ENCODE measurements at regions not wholly inside any gene's neighbourhood (a gene's known extent, or its start where the extent isn't known, plus 50 kb on each side); places are given as distances from the start of the nearest gene placed in this dataset.

- Histone ChIP-seq H3K36me3 (ENCODE audit: insufficient read depth, low read length) (no peaks in the 10 kb centered on the region; the same call in 1 of the 2 replicates), H3K9ac (ENCODE audit: low read depth, low read length) (no peak overlapping the region), H3K9me3 (ENCODE audit: control insufficient read depth, insufficient read depth, low read length) (no peaks in the 10 kb centered on the region), H3K4me1 (ENCODE audit: insufficient read depth, low read length) (peaks cover 7% of the 10 kb centered on the region; the same call in 1 of the 2 replicates)
Measured at GRCh38 chr2:11953258-11953657, 206.8 kb downstream of the LPIN1 start.

- Histone ChIP-seq H3K4me1 (ENCODE audit: insufficient read depth, low read length) (peaks cover 7% of the 10 kb centered on the region; the same call in 1 of the 2 replicates), H3K9me3 (ENCODE audit: control insufficient read depth, insufficient read depth, low read length) (no peaks in the 10 kb centered on the region), H3K36me3 (ENCODE audit: insufficient read depth, low read length) (no peaks in the 10 kb centered on the region), H3K9ac (ENCODE audit: low read depth, low read length) (no peak overlapping the region)
Measured at GRCh38 chr2:11955314-11955713, 208.9 kb downstream of the LPIN1 start.

- Histone ChIP-seq H3K36me3 (ENCODE audit: insufficient read depth, low read length) (no peaks in the 10 kb centered on the region), H3K9ac (ENCODE audit: low read depth, low read length) (no peak overlapping the region), H3K4me1 (ENCODE audit: insufficient read depth, low read length) (peaks cover 4% of the 10 kb centered on the region; the same call in 1 of the 2 replicates), H3K9me3 (ENCODE audit: control insufficient read depth, insufficient read depth, low read length) (no peaks in the 10 kb centered on the region)
Measured at GRCh38 chr2:11955884-11956291, 209.5 kb downstream of the LPIN1 start.

- H3K9me3 ChIP-seq (ENCODE audit: control insufficient read depth, insufficient read depth, low read length) = no peaks in the 10 kb centered on the region
- H3K36me3 ChIP-seq (ENCODE audit: insufficient read depth, low read length) = no peaks in the 10 kb centered on the region
- H3K4me1 ChIP-seq (ENCODE audit: insufficient read depth, low read length) = no peaks in the 10 kb centered on the region
Measured at GRCh38 chr2:11962707-11963328, 216.4 kb downstream of the LPIN1 start.

GRCh38 chr2:11963966-11964365, 217.5 kb downstream of the LPIN1 start:
- H3K36me3 ChIP-seq (ENCODE audit: insufficient read depth, low read length) = no peaks in the 10 kb centered on the region
- no peaks in the 10 kb centered on the region for H3K4me1 ChIP-seq (ENCODE audit: insufficient read depth, low read length)
- no peaks in the 10 kb centered on the region for H3K9me3 ChIP-seq (ENCODE audit: control insufficient read depth, insufficient read depth, low read length)
- no peak overlapping the region for H3K9ac ChIP-seq (ENCODE audit: low read depth, low read length)

More at GRCh38 chr2:11962707-11963328, 216.4 kb downstream of the LPIN1 start:
- H3K9ac ChIP-seq (ENCODE audit: low read depth, low read length) = no peak overlapping the region

GRCh38 chr2:11967946-11968465, 221.6 kb downstream of the LPIN1 start:
- Histone ChIP-seq H3K9ac (ENCODE audit: low read depth, low read length) (no peak overlapping the region), H3K36me3 (ENCODE audit: insufficient read depth, low read length) (no peaks in the 10 kb centered on the region), H3K4me1 (ENCODE audit: insufficient read depth, low read length) (no peaks in the 10 kb centered on the region), H3K9me3 (ENCODE audit: control insufficient read depth, insufficient read depth, low read length) (no peaks in the 10 kb centered on the region; the same call in 1 of the 2 replicates)

GRCh38 chr2:11968521-11968920, 222.1 kb downstream of the LPIN1 start:
- H3K36me3 ChIP-seq (ENCODE audit: insufficient read depth, low read length) = no peaks in the 10 kb centered on the region
- no peaks in the 10 kb centered on the region; the same call in 1 of the 2 replicates for H3K9me3 ChIP-seq (ENCODE audit: control insufficient read depth, insufficient read depth, low read length)
- no peaks in the 10 kb centered on the region for H3K4me1 ChIP-seq (ENCODE audit: insufficient read depth, low read length)
- no peak overlapping the region for H3K9ac ChIP-seq (ENCODE audit: low read depth, low read length)

- Histone ChIP-seq H3K4me1 (ENCODE audit: insufficient read depth, low read length) (no peaks in the 10 kb centered on the region), H3K36me3 (ENCODE audit: insufficient read depth, low read length) (no peaks in the 10 kb centered on the region), H3K9ac (ENCODE audit: low read depth, low read length) (no peak overlapping the region), H3K9me3 (ENCODE audit: control insufficient read depth, insufficient read depth, low read length) (no peaks in the 10 kb centered on the region; the same call in 1 of the 2 replicates)
Measured at GRCh38 chr2:11969774-11970173, 223.3 kb downstream of the LPIN1 start.

- Histone ChIP-seq H3K36me3 (ENCODE audit: insufficient read depth, low read length) (no peaks in the 10 kb centered on the region), H3K9me3 (ENCODE audit: control insufficient read depth, insufficient read depth, low read length) (no peaks in the 10 kb centered on the region; the same call in 1 of the 2 replicates), H3K4me1 (ENCODE audit: insufficient read depth, low read length) (peaks cover 6% of the 10 kb centered on the region; the same call in 1 of the 2 replicates), H3K9ac (ENCODE audit: low read depth, low read length) (no peak overlapping the region)
Measured at GRCh38 chr2:11974573-11974972, 228.1 kb downstream of the LPIN1 start.

- peaks cover 9% of the 10 kb centered on the region; the same call in 1 of the 2 replicates for H3K4me1 ChIP-seq (ENCODE audit: insufficient read depth, low read length)
- H3K36me3 ChIP-seq (ENCODE audit: insufficient read depth, low read length) = no peaks in the 10 kb centered on the region
- no peak overlapping the region for H3K9ac ChIP-seq (ENCODE audit: low read depth, low read length)
- no peaks in the 10 kb centered on the region; the same call in 1 of the 2 replicates for H3K9me3 ChIP-seq (ENCODE audit: control insufficient read depth, insufficient read depth, low read length)
Measured at GRCh38 chr2:11975373-11975772, 228.9 kb downstream of the LPIN1 start.

GRCh38 chr2:11976073-11976472, 229.6 kb downstream of the LPIN1 start:
- Histone ChIP-seq H3K9me3 (ENCODE audit: control insufficient read depth, insufficient read depth, low read length) (no peaks in the 10 kb centered on the region; the same call in 1 of the 2 replicates), H3K4me1 (ENCODE audit: insufficient read depth, low read length) (peaks cover 9% of the 10 kb centered on the region; the same call in 1 of the 2 replicates), H3K36me3 (ENCODE audit: insufficient read depth, low read length) (no peaks in the 10 kb centered on the region), H3K9ac (ENCODE audit: low read depth, low read length) (no peak overlapping the region)

GRCh38 chr2:11977766-11978524, 231.5 kb downstream of the LPIN1 start:
- Histone ChIP-seq H3K9ac (ENCODE audit: low read depth, low read length) (no peak overlapping the region), H3K36me3 (ENCODE audit: insufficient read depth, low read length) (no peaks in the 10 kb centered on the region), H3K4me1 (ENCODE audit: insufficient read depth, low read length) (peaks cover 9% of the 10 kb centered on the region; the same call in 1 of the 2 replicates), H3K9me3 (ENCODE audit: control insufficient read depth, insufficient read depth, low read length) (no peaks in the 10 kb centered on the region)

GRCh38 chr2:11980809-11981208, 234.4 kb downstream of the LPIN1 start:
- Histone ChIP-seq H3K9me3 (ENCODE audit: control insufficient read depth, insufficient read depth, low read length) (no peaks in the 10 kb centered on the region), H3K9ac (ENCODE audit: low read depth, low read length) (no peak overlapping the region), H3K36me3 (ENCODE audit: insufficient read depth, low read length) (no peaks in the 10 kb centered on the region), H3K4me1 (ENCODE audit: insufficient read depth, low read length) (peaks cover 9% of the 10 kb centered on the region; the same call in 1 of the 2 replicates)

- no peaks in the 10 kb centered on the region for H3K36me3 ChIP-seq (ENCODE audit: insufficient read depth, low read length)
- no peak overlapping the region for H3K9ac ChIP-seq (ENCODE audit: low read depth, low read length)
- H3K9me3 ChIP-seq (ENCODE audit: control insufficient read depth, insufficient read depth, low read length) = 0 out of 2 replicates have a peak, but pooled peaks cover 3% of the 10 kb centered on the region
- peaks cover 9% of the 10 kb centered on the region; the same call in 1 of the 2 replicates for H3K4me1 ChIP-seq (ENCODE audit: insufficient read depth, low read length)
Measured at GRCh38 chr2:11983401-11983800, 237.0 kb downstream of the LPIN1 start.
